Eye (tissue), 1 donor: ENCODE measurements at regions not wholly inside any gene's neighbourhood (a gene's known extent, or its start where the extent isn't known, plus 50 kb on each side); places are given as distances from the start of the nearest gene placed in this dataset.

Experiments
- DNase-seq: peaks from one replicate; pipeline ENCODE4 v3.0.0-alpha.2; 2015

DNA sequence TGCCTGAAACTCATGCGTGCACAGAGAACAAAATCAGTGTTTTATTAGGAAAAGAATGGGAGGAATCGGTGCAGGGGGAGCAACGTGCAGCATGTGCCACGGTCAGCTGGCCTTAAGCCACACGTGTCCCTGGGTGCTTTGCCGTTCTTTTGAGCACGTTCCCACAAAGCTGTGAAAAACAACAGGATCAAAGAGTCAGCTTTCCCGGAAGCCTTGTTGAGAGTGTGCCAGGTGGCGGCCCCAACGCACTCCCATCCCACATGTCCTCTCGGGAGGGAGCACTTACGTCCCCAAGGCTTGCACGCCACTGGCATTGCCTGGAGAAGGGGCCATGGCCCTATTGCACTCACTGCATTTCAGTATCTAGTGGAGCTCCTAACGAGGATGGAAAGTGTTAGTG lies 511.2 kb downstream of the EIPR1 start:
- DNase-seq: peak; percentile 41

DNA sequence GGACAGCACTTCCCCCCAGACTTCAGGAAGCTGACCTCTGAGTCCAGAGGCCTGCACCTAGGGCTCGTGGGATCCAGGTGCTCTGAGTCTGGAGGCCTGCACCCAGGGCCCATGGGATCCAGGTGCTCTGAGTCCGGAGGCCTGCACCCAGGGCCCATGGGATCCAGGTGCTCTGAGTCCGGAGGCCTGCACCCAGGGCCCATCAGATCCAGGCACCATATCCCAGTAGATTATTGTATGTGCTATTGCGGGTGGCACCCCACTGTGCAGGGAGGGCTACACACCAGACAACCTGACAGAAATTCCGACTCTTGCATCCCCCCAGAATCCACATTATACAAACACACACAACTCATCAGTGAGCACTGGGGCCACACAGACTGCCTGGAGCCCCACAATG lies 515.2 kb downstream of the EIPR1 start:
- no peak for DNase-seq

DNA sequence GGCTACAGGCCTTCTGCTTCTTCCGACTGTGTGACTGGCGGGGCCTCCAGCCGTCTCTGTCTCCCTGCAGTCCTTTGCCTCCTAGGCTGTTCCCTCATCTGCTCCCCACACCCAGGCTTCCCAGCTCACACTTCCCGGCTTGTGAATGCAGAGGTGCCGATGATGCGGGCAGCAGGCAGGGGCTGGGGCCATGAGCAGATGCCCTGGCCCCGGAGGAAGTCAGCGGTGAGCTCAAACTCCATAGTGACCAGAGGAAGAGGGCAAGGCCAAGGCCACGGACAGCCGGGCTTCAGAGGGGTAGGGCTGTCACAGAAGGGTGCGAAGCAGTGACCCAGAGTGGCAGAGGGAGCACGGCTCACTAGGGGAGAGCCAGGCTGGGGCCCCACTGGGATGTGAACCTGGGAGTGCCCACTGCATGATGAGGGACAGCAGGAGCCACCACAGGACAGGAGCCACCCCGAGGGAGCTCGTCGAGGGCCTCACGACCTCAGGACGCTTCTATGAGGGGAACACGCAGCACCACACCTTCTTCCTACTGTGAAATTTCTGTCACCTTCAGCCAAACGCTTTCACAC lies 515.9 kb downstream of the EIPR1 start:
- no peak for DNase-seq

DNA sequence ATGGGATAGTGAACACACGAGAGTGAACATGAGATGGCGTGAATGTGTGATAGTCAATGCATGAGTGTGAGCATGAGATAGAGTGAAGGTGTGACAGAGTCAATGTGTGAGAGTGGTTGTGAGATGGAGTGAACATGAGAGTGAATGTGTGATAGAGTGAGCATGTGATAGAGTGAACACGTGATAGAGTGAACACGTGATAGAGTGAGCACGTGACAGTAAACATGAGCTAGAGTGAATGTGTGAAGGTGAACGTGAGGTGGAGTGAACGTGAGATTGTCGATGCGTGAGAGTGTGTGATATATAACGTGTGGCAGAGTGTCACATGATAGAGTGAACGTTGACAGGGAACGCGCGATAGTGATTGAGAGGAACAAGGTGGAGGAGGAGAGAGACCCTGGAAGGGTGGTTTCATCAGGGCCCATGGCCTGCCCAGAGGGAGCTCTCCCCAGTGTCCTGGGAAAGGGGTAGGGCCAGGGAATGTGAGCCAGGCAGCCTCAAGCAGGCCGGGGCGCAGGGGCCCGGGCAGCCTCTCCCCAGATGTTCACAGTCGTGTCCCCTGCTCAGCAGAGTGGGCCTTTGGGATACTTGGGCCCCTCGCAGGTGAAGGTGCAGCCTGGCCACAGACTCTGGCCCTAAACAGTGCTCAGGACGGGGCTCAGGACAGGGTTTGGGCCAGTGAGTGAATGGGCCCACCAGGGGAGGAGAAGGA lies 516.9 kb downstream of the EIPR1 start:
- no peak for DNase-seq

DNA sequence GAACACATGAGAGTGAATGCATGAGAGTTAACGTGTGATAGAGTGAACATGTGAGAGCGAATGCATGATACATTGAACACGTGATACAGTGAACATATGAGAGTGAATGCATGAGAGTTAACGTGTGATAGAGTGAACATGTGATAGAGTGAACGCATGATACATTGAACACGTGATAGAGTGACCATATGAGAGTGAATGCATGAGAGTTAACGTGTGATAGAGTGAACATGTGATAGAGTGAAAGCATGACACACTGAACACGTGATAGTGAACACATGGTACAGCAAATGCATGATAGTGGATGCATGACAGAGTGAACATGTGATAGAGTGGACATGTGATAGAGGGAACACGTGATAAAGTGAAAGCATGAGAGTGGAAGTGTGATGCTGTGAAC lies 517.9 kb downstream of the EIPR1 start:
- DNase-seq: no peak

DNA sequence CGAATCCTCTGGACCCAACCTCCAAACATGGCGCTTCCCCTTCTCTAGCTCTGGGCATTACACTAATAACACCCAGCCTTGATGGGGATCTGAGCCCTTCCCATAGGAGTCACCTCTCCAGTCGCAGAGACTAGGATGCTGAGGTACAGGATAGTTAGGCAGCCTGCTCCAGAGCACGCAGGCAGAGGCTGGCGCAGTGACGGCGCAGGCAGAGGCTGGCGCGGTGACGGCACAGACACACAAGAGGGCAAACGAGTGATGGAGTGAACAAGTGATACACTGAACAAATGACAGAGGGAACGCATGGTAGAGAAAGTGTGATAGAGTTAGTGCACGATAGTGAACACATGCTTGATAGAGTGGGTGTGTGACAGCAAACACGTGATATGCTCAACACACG lies 518.5 kb downstream of the EIPR1 start:
- DNase-seq: no peak

DNA sequence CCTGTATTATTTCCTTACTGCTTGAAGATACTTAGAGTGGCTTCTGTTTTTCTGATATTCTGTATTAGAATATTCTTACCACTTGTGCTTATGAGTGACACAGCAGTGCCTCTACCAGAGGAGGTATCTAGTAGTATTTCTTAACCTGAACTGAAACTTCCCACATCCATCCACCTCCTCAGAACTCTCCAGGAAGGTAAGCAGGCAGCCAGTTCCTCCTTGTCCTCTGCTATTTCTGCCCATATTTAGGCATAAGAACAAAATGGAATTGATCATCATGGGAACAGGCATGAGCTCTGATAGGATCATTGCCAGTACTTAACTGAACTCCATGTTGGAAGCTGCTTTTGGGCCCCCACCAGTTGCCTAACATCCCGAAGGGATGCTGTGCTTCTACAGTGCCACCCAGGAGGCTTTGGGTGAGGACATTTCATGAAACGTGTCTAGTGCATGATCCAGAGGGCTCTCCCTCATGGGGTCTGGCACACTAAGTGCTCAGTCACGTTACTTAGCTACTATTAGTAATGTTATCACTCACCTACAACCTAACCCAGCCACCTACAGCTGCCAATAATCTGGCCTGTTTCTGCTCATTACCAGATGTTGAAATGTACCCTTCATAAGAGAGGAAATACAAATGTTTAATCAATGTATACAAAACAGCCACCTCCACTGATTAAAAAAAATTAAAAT lies 520.7 kb downstream of the EIPR1 start:
- DNase-seq: no peak

DNA sequence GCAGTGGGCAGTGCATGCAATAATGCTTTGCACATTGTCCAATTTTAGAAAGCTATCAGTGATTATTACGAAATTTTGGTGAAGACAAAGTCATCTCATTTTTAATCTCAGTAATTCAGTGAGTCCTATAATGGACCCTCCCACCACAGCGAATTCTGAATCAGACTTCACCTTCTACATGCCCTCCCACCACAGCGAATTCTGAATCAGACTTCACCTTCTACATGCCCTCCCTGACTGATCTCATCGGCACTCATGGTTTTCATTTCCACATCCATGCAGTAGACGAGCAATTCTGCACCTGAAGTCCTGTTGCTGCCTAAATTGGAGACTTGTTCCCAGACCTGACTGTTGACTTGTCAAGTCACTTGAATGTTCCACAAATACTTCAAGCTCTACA lies 522.3 kb downstream of the EIPR1 start:
- DNase-seq: no peak

DNA sequence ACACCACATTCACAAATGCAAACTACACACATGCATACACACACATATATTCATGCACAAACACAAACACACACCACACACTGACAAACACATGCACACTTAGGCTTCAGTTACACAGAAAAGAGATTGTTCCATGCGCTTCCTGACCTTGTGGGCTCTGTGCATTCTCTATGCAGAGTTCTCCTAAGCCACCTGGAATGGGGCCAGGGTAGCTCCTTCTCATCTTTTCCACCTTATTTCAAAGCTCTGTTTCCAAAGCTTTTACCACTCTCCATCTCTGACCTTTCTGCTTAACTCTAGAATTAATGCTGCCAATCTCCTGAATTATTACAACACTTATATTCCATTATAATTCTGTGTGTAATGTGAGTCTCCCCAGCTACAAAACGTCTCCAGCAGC lies 522.3 kb upstream of the MYT1L start:
- no peak for DNase-seq

DNA sequence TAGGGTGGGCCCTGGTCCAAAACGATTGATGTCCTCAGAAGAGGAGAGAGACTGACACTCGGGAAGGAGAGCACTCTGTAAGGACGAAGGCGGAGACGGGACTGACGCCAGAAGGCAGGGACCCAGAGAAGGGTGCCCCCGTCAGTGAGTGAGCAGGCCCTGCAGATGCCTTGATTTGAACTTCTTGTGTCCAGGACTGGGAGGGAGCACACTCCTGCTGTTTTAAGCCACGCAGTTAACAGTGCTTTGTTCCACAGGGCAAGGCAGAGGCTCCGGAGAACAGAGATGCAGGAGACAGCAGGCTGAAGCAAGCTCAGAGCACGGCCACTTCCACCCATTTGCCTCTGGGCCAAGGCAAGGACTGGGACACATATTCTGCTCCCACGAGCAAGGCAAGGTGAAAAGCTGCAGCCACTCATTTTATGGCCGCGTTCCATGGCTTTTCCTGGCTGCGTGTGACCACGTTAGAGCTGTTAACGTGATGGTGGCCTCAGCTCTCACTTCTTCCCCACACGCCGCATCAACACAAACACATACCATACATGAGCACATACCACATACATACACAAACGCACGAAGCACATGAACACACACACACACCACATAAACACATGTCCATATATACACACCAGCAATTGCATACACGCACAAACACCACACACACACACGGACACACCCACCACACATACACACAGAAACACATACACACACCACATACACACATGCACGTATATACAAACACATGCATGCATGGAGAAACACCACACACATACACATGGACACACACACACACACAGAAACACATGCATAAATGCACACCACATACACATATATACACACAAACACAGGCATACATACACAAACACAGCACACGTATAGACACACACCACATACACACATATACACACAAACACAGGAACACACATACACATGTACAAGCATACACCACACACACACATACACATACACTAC lies 521.0 kb upstream of the MYT1L start:
- no peak for DNase-seq

DNA sequence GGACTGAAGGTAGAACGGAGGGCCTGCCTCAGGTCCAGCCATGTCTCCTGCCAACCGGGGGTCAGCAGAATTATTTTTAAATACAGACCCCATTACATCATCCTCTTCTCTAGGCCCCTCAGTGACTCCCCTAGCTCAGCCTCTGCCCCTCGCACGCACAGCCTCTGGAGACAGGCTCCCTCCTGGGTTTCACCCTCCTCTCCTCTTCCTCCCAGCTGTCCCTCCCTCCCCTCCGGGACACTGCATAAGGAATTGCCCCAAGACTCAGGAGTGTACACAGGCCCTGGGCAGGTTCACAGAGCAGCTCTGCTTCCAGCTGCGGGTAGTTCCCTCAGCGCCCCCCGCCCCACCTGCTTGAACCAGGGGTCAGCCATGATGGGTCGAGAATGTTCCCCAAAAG lies 520.2 kb upstream of the MYT1L start:
- no peak for DNase-seq

DNA sequence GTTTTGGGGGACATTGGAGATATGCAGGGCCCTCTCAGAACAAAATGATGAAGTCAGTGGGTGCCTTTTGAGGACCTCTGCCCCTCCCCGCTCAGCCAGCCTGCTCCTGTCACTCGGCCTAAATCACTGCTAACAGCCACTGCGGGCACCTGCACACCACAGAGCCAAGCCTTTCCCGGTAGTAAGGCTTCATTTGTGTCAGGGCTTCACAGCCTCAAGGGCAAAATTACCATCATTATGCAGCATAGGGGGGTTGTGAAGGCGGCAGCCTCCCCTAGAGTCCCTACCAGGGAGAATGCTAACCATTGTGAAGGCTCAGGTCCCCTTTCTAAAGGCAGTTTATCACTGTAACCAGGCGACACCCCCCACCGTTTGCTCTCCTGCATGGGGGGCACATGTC lies 519.8 kb upstream of the MYT1L start:
- DNase-seq: peak; percentile 33

DNA sequence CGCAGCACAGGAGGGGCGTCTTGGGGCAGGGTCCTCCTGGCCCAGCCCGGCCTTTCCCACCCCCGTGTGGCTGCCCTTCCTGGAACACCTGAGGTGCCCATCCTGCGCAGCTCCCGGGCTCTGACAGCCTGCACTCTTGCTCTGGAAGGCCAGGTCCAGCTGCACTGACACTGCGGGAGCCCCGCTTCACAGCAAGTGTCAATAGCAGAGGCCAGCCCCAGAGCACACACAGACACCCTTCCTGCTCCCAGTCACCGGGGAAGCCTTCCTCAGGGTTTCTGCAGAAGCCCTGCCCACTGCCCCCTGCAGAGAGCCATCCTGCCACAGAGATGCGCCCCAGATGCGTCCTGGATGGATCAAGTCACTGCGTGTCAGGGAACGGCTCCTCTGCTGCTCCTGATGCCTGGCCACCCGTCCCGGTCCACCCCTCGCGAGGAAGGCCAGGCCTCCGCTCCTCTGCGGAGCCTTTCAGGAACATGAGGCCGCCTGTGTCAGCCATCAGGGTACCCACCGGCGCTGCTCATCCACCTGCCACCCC lies 519.2 kb upstream of the MYT1L start:
- DNase-seq: peak; percentile 47

DNA sequence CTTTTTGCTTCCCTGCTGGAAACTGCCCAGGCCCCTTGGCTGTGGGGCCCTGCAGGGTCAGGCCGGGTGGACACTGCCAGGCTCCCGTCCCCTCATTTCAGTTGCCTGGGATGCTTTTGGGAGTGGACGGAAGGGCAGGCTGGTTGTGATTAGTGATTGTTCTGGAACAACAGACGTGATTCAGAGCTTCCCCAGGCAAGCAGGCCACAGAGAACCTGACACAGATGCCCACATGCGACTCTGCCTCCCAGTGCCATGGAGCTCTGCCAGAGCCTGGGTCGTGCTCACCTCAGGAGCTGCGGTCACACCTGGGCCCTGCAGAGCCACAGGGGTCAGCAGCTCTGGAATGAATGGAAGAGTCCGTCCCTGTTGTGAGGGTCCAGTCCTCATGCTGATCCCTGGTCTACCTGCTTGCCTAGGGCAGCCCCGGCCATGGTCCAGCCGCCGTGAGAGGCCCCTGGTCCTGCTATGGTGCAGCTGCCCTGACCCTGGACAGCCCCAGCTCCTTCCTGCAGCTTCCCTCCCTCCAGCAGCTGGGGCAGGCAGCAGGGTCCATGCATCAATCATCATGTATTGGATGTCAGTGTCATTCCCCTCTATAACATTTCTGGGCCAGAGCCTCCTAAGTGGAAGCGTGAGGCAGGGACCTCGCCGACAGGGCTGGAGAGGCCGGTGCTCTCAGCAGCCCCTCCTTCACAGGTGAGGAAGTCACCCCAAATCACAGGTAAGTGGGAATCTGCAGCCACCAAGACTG lies 518.6 kb upstream of the MYT1L start:
- peak; percentile 34 for DNase-seq

DNA sequence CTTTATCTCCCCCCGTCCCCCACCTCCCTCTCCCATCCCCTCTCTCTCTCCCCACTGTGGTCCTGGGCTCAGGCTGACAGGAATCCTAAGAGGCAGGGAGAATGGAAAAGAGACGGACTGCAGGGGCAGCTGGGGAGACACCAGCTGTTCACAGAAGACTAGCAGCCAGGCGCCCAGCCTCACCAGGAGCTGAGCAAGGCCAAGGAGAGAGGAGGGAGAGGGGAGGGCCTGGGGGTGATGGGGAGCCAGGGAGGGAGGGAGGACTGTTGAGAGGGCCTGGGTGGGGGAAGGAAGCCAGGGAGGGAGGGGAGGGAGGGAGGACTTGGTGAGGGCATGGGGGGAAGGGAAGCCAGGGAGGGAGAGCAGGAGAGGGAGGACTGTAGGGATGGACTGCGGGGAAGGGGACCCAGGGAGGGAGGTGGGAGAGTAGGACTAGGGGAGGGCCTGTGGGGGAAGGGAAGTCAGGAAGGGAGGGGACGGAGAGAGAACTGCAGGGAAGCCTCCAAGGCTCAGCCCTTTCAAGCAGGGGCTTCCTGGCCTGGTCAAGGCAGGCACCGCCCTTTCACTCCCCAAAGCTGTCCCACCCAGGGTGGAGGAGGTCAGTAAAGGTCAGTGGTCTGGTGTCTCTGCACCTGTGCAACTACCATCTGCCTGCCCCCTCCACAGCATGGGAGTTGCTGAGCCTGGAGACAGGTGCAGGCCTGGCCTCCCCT lies 517.7 kb upstream of the MYT1L start:
- DNase-seq: peak; percentile 91

DNA sequence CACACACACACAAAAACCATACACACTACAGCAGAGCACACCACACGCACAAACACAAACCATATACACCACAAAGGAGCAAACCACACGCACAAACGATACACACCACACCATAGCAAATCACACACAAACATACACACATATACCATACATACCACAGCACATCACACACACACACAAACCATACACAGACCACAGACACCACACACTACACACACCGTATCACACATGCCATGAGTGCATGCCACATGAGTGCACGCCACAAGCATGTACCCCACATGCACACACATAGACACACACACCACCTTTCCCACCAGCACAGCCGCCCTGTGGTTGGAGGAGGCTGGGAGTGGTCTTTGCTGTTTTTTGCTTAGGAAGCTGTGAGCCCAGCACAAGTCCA lies 517.1 kb upstream of the MYT1L start:
- DNase-seq: no peak

DNA sequence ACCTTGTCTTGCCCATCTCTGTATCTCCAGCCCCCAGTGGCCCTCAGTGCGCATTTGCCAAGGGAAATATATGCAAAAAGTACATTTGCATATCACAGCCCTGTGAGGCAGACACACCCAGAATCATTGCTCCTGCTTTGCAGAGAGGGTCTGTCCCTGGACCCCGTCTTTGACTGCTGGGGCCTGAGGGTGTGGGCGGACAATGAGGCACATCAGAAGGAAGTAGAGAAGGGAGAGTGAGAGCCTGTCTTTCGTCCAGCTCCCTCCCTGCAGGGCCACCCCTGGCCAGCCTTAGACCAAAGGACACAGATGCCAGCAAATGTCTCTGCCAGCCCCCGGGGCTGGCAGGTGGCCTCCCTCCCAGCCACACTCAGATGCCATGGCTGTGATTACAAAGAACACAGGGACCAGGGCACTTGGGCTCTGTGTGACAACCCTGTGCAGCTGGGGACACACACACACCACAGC lies 516.2 kb upstream of the MYT1L start:
- no peak for DNase-seq

DNA sequence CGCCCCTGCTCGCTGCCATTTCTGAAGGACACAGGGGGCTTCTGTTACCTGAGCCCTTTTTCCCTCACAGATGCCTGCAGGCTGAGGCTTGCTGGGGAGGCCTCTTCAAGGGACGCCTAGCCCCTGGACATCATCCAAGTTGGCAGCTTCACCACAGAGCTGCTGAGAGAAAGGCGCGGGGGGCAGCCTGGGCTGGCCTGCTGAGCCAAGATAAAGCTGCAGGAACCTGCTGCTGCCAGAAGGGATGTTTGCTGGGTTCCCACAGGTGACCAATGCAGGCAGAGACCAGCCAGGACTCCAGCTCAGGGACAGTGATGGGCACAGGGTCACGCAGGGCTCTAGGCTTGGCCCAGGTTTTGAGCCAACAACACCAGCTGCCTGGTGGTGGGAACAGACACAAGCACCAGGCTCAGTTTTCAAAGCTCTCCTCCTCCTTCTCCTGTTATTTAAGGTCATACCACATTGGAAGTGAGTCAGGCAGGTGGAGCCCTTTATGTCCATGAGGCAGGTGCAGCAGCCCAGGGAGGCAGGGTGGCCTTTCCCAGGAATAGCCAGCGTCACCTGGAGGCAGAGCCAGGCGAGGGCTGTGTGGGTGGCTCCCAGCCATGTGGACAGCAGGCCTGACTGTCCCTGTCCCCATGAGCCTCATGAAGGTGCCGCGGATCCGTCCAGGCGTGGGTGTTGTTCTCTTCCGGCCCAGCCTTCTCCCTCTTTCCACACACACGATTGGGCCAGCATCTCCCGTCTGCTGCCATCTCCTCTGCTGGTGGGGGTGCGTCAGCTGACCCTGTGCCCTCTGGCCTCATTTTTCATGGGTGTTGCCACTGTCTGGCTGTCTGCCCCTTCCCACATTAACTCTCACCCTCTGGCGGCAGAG lies 515.5 kb upstream of the MYT1L start:
- DNase-seq: peak; percentile 74

DNA sequence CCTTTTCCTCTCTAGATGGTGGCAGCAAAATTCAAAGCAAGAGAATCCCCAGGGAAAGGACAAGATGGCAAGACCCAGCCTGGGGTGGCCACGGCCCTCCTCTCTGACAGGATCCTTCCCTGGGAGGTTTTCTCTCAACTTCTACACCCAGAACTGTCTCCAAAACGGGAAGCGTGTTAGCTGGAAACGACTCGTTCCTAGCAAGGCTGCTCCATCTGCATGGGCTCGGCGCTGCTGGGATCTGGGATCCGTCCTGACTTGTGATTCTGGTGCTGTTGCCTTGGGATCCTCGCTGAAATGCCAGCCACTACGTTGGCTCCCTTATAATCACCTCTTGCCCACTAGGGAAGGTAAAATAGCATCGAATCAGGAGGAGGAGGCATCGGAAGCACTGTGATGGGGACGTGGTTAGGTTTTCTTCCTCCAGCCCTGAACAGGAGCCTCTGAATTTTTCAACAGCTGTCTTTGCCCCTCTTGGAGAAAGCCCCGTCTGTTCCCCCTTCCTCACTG lies 514.8 kb upstream of the MYT1L start:
- no peak for DNase-seq

DNA sequence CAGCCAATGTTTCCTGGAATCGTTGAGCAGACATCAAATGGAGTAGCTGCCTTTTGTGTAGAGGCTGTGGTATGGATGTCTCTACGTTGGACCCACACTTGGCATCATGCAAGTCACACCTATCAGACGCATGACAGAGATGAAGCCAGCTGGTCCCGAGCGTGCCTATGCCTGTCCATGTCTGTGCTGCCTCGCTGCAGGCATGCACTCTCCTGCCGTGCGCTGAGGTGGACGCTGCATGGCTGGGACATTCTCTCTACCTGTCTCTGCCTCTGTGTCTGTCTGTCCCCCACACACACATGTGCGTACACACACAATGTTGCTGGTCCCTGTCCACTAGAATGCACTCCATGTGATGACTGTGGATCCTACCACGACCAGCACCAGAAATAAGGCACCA lies 514.2 kb upstream of the MYT1L start:
- no peak for DNase-seq
